Panc1 (cell line): ENCODE measurements at regions not wholly inside any gene's neighbourhood (a gene's known extent, or its start where the extent isn't known, plus 50 kb on each side); places are given as distances from the start of the nearest gene placed in this dataset.

Experiments used
- ATAC-seq: fragments of 200-7000 bp; cut with Tn5 transposase; 2 replicates; pipeline ENCODE4 v1.9.1; 2020; ENCODE audit warnings: mild to moderate bottlenecking, moderate library complexity
- BruUV-seq: library from RNA; stranded (reverse); fragments of 400-500 nt; replicated peaks from 2 replicates; lab custom pipeline; 2021; lab: Mats Ljungman, UMichigan
- CTCF ChIA-PET: fragments of 300-600 bp; sonication (Branson Sonifier 250); formaldehyde crosslinking; loops from one replicate; lab custom pipeline; 2022; ENCODE audit warnings: antibody characterized with exemption; lab: Charles Lee
- POLR2A ChIA-PET: fragments of 300-600 bp; sonication (Branson Sonifier 250); formaldehyde crosslinking; loops from one replicate; lab custom pipeline; 2022; ENCODE audit warnings: antibody characterized with exemption; lab: Charles Lee
- DNase-seq: peaks from one replicate; pipeline ENCODE4 v3.0.0-alpha.2; 2010; ENCODE audit warnings: low read depth, low spot score
- H3K27ac ChIP-seq: 2 replicates; pipeline ENCODE4 v1.5.1; 2011; ENCODE audit warnings: mild to moderate bottlenecking, low read length, inconsistent platforms
- H3K27me3 ChIP-seq: fragments of 200-500 bp; sonication (Bioruptor generic); 2 replicates; pipeline ENCODE4 v1.6.0; 2014; ENCODE audit warnings: low read length, inconsistent platforms; ENCODE audit not compliant: control insufficient read depth, insufficient read depth
- H3K36me3 ChIP-seq: fragments of 200-500 bp; sonication (Bioruptor generic); 2 replicates; pipeline ENCODE4 v1.5.1; 2014; ENCODE audit warnings: inconsistent platforms, mild to moderate bottlenecking, low read length, moderate library complexity; ENCODE audit not compliant: control insufficient read depth, insufficient read depth
- H3K4me1 ChIP-seq: 2 replicates; pipeline ENCODE4 v1.5.1; 2011; ENCODE audit warnings: inconsistent platforms, mild to moderate bottlenecking, low read length, moderate library complexity; ENCODE audit not compliant: control insufficient read depth, insufficient read depth
- H3K4me3 ChIP-seq, 2 experiments: 2 replicates each; pipeline ENCODE4 v1.5.1; 2011 to 2012; ENCODE audit warnings: low read depth in 2 of 2, low read length in 2 of 2, mild to moderate bottlenecking in 2 of 2, inconsistent platforms in 1 of 2, moderate library complexity in 1 of 2
- H3K9me3 ChIP-seq: fragments of 200-500 bp; sonication (Bioruptor generic); 2 replicates; pipeline ENCODE4 v1.5.1; 2014; ENCODE audit warnings: low read depth, mild to moderate bottlenecking, inconsistent platforms, low read length, moderate library complexity; ENCODE audit not compliant: control insufficient read depth, insufficient read depth
- CTCF ChIP-seq: fragments of 450-650 bp; IDR thresholded peaks from 2 replicates; pipeline ENCODE4 v1.5.1; 2017; ENCODE audit warnings: mild to moderate bottlenecking
- POLR2AphosphoS5 ChIP-seq: IDR thresholded peaks from 2 replicates; pipeline ENCODE4 v1.6.1; 2012; ENCODE audit warnings: mild to moderate bottlenecking, low read depth, low read length, moderate library complexity
- REST ChIP-seq, 2 experiments: IDR thresholded peaks; 2 replicates each; pipeline ENCODE4 v1.6.1; 2011 to 2012; ENCODE audit warnings: low read depth in 2 of 2, control low read depth in 1 of 2, low read length in 1 of 2, mild to moderate bottlenecking in 1 of 2, moderate library complexity in 1 of 2; ENCODE audit not compliant: insufficient read depth in 1 of 2
- SIN3A ChIP-seq: IDR thresholded peaks from 2 replicates; pipeline ENCODE4 v1.6.1; 2012; ENCODE audit warnings: low read depth, mild to moderate bottlenecking, low read length, moderate library complexity, borderline replicate concordance; ENCODE audit not compliant: insufficient read depth
- TCF7L2 ChIP-seq: IDR thresholded peaks from 2 replicates; pipeline ENCODE4 v1.6.1; 2011; ENCODE audit warnings: mild to moderate bottlenecking, low read depth, low read length, inconsistent platforms
- in situ Hi-C: cut with HindIII; loops from 2 replicates; pipeline ENCODE4 v1.10.0; 2016; ENCODE audit warnings: low sequenced_read_pairs, low pct_unique_long_range_greater_than_20kb
- intact Hi-C: fragments of 100-400 bp; cut with micrococcal nuclease; formaldehyde crosslinking; loops from one replicate; pipeline ENCODE4 v1.10.0; 2022; ENCODE audit not compliant: unreplicated experiment

DNA sequence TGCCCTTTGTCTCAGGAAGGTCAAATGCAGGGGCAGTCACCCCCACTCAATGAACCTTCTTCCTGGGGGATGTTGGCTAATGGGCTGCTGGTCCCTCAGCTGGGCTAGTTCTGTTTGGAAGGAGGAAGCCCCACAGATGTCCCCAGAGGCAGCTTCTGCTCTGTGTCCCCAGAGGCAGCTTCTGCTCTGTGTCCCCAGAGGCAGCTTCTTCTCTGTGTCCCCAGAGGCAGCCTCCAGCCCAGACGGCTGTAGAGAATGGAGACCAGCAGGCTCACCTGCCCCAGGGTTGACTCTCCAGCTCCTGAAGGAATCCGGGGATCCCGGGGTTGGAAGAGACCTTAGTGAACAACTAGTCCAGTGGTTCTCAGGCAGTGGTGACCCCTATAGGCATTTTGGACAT lies 62.5 kb upstream of the LEP start:
- POLR2A ChIA-PET, result no interaction called here
- Histone ChIP-seq H3K27ac (no peak overlapping the region), H3K9me3 (no peaks in the 10 kb centered on the region), H3K4me3 (no peak overlapping the region), H3K4me1 (no peaks in the 10 kb centered on the region), H3K27me3 (peaks cover 19% of the 10 kb centered on the region), H3K36me3 (no peaks in the 10 kb centered on the region)
- TF ChIP-seq REST (IDR thresholded peaks at IDR 0.05; ENCODE audit: insufficient read depth in 1 of 2, low read depth in 2 of 2, low read length in 1 of 2) (no peak), CTCF (no peak), SIN3A (no peak), TCF7L2 (no peak)
- DNase-seq (no peak), ATAC-seq (no peak)
- no TSS peak for BruUV-seq
- in situ Hi-C loops (no loop called here), intact Hi-C loops (no loop called here)
- CTCF ChIA-PET, result no interaction called here

- Histone ChIP-seq H3K27me3 (peaks cover 17% of the 10 kb centered on the region), H3K27ac (no peak overlapping the region), H3K9me3 (0 out of 2 replicates have a peak, but pooled peaks cover 2% of the 10 kb centered on the region), H3K36me3 (no peaks in the 10 kb centered on the region), H3K4me1 (no peaks in the 10 kb centered on the region), H3K4me3 (no peak overlapping the region)
- no TSS peak for BruUV-seq
- POLR2A ChIA-PET, result no interaction called here
- intact Hi-C loops, result no loop called here
- no peak for DNase-seq
- CTCF ChIA-PET, result no interaction called here
- no peak for ATAC-seq
- in situ Hi-C loops, result no loop called here
- TF ChIP-seq POLR2AphosphoS5 (no peak), SIN3A (no peak), REST (IDR thresholded peaks at IDR 0.05; ENCODE audit: insufficient read depth in 1 of 2, low read depth in 2 of 2, low read length in 1 of 2) (no peak)
These were observed 52.5 kb upstream of the LEP start for GRCh38 chr7:128188396-128189230.
